ENCODE measurements at regions not wholly inside any gene's neighbourhood (a gene's known extent, or its start where the extent isn't known, plus 50 kb on each side); places are given as distances from the start of the nearest gene placed in this dataset.

- Mint-ChIP-seq H3K9me3 (peaks cover 98% of the 10 kb centered on the region), H3K4me1 (no peaks in the 10 kb centered on the region), H3K36me3 (ENCODE audit: low read depth) (peaks cover 54% of the 10 kb centered on the region), H3K27me3 (ENCODE audit: insufficient read depth, low read depth, poor library complexity) (peaks cover 6% of the 10 kb centered on the region), H3K27ac (no peak overlapping the region), H3K4me3 (no peak overlapping the region)
- Histone ChIP-seq H3K27me3 (ENCODE audit: insufficient read depth) (no peaks in the 10 kb centered on the region), H3K4me3 (no peak overlapping the region), H4K20me1 (replicated peaks; ENCODE audit: insufficient read depth) (no peaks in the 10 kb centered on the region), H3K79me2 (replicated peaks; ENCODE audit: insufficient read depth) (no peaks in the 10 kb centered on the region), H3K36me3 (ENCODE audit: insufficient read depth) (no peaks in the 10 kb centered on the region), H3K4me1 (ENCODE audit: insufficient read depth) (no peaks in the 10 kb centered on the region), H3K27ac (ENCODE audit: low read depth) (no peak overlapping the region), H3K4me2 (no peak overlapping the region), H3F3A (replicated peaks; ENCODE audit: low read depth) (no peaks in the 10 kb centered on the region), H3K9me2 (ENCODE audit: insufficient read depth) (no peaks in the 10 kb centered on the region), H2AFZ (no peak overlapping the region)
- DNase-seq (ENCODE audit: low spot score) (no peak), ATAC-seq (no peak)
- no peak for TF ChIP-seq ZNF114 (CRISPR knock-in tag; IDR thresholded peaks at IDR 0.05)
- TF ChIP-seq CTCF (conservative IDR thresholded peaks at IDR 0.05; ENCODE audit: low read depth in 2 of 2): no peak
- no peak for TF ChIP-seq EZH2 (IDR thresholded peaks at IDR 0.05; ENCODE audit: low read depth, unreplicated experiment)
- TF ChIP-seq ZNF462 (CRISPR knock-in tag; IDR thresholded peaks at IDR 0.05): no peak
- no peak for TF ChIP-seq POLR2AphosphoS5 (IDR thresholded peaks at IDR 0.05; ENCODE audit: low read depth)
- no peak for TF ChIP-seq ETS1 (IDR thresholded peaks at IDR 0.05)
- no peak for TF ChIP-seq CREB1 (CRISPR knock-in tag; IDR thresholded peaks at IDR 0.05; ENCODE audit: low read depth)
- no peak for TF ChIP-seq EZH2phosphoT487 (IDR thresholded peaks at IDR 0.05; ENCODE audit: unreplicated experiment)
- no peak for TF ChIP-seq NANOG (IDR thresholded peaks at IDR 0.05; ENCODE audit: borderline replicate concordance)
- TF ChIP-seq REST (IDR thresholded peaks at IDR 0.05; ENCODE audit: unreplicated experiment): no peak
- no peak for TF ChIP-seq JUNB (IDR thresholded peaks at IDR 0.05; ENCODE audit: unreplicated experiment)
Measured at GRCh38 chr22:47407461-47408025, 645.1 kb downstream of the TBC1D22A start.

Measured in GM23338 (cell line).